KOPT-K1 (cell line): ENCODE measurements at regions not wholly inside any gene's neighbourhood (a gene's known extent, or its start where the extent isn't known, plus 50 kb on each side); places are given as distances from the start of the nearest gene placed in this dataset.
"Not testable (repeated sequence)": the region's sequence is repeated elsewhere in the genome, so short reads cannot be mapped to it uniquely, and the experiment has no call there.

Source experiments
- H3K27ac ChIP-seq: fragments of 200-600 bp; sonication (generic); 2 replicates; pipeline ENCODE4 v1.5.1; 2016; ENCODE audit warnings: antibody characterized with exemption, mild to moderate bottlenecking, low read depth, low read length; ENCODE audit not compliant: poor library complexity, severe bottlenecking
- H3K36me3 ChIP-seq: fragments of 200-600 bp; sonication (generic); 2 replicates; pipeline ENCODE4 v1.5.1; 2017; ENCODE audit warnings: antibody characterized with exemption, mild to moderate bottlenecking, low read length, moderate library complexity; ENCODE audit not compliant: insufficient read depth
- H3K9me3 ChIP-seq: fragments of 200-600 bp; sonication (generic); 2 replicates; pipeline ENCODE4 v1.5.1; 2017; ENCODE audit warnings: antibody characterized with exemption, low read length, mild to moderate bottlenecking; ENCODE audit not compliant: insufficient read depth, poor library complexity, severe bottlenecking

DNA sequence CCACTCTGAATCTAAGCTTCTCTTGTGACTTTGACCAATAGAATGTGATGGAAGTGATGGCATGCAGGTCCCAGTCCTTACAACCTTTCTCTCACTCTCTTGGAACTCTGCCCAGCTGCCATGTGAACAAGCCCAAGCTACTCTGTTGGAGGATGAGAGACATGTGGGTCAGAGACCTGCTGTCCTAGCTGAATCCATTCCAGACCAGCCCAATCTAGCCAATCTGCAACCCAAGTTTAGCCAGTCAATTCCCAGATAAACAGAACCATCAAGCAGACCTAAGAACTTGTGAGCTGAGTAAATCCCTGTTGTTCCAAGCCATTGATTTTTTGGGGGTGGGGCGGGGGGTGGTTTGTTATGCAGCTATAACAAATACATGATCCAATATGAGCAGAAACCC, 69.2 kb upstream of the GRK3 start:
- H3K27ac ChIP-seq: no peak overlapping the region

GRCh38 chr22:25496396-25497064, 67.9 kb upstream of the GRK3 start:
- Histone ChIP-seq H3K27ac (no peak overlapping the region), H3K9me3 (no peaks in the 10 kb centered on the region), H3K36me3 (no peaks in the 10 kb centered on the region)

More for the DNA sequence above, 69.2 kb upstream of the GRK3 start:
- H3K9me3 ChIP-seq: no peaks in the 10 kb centered on the region
- H3K36me3 ChIP-seq: no peaks in the 10 kb centered on the region

DNA sequence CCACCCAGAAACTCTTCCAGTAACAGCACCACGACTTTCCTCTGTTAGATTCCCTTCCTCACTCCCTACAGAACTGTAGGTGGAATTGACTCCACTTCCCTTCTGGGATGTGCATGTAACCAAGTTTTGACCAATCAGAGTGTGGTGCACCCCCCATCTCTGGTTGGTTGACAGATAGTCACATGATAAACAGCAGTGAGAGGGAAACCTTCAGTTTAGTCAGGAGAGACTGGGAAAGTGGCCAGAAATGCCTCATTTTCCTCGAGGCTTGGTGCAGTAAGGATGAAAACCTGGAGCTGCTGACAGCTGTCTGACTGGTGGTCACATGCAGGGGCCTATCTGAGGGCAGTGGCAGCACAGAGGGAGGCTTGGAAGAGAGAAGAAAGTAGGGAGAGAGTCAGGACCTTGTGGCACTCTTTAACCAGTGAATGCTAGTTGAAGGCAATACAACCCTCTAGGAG, 67.3 kb upstream of the GRK3 start:
- H3K27ac ChIP-seq: no peak overlapping the region
- no peaks in the 10 kb centered on the region for H3K9me3 ChIP-seq

DNA sequence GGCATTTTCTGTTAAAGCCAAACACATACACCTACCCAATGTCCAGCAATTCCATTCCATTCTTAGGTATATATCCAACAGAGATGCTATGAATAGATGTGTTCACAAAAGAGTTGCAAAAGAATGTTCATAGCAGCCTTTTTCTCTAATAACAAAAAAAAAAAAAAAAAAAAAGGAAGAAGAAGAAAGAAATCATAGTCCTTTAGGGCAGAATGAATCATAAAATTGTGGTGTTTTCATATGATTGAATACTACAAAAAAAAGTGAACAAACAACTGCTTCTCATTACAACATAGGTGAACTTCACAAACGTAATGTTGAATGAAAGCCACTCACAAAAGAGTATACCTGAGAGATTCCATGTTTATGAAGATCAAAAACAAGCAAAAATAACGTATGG, 66.8 kb upstream of the GRK3 start:
- Histone ChIP-seq H3K36me3 (no peaks in the 10 kb centered on the region), H3K9me3 (no peaks in the 10 kb centered on the region), H3K27ac (no peak overlapping the region)

More for the DNA sequence above, 67.3 kb upstream of the GRK3 start:
- H3K36me3 ChIP-seq: no peaks in the 10 kb centered on the region

DNA sequence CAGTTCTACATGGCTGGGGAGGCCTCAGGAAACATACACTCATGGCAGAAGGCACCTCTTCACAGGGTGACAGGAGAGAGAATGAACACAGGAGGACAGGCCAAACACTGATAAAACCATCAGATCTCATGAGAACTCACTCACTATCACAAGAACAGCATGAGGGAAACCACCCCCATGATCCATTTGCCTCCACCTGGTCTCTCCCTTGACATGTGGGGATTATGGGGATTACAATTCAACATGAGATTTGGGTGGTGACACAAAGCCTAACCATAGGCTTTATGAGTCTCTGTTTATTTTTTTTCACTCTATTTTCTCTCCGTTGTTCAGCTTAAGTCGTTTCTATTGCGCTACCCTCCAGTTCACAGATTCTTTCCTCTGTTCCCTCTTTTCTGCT, 63.8 kb upstream of the GRK3 start:
- not testable (repeated sequence) for H3K27ac ChIP-seq, H3K36me3 ChIP-seq, H3K9me3 ChIP-seq

DNA sequence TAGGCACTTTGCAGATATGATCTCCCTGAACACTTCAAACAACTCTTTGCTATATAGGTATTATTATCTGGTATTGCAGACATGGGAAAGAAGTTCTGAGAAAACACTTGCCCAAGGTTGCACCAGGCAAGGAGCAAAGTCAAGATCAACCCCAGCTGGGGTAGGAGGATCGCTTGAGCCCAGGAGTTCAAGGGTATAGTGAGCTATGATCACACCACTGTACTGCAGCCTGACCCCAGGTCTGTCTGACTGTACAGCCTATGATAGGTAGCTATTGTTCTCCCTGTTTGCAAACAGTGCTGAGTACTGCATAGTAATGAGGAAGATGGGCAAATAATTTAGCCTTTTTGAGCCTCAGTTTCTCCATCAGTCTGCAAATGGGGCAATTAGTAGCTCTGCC, 60.5 kb upstream of the GRK3 start:
- not testable (repeated sequence) for H3K36me3 ChIP-seq, H3K9me3 ChIP-seq
- H3K27ac ChIP-seq: peak overlapping the region; percentile 13

GRCh38 chr22:25508161-25508560, 56.3 kb upstream of the GRK3 start:
- Histone ChIP-seq H3K27ac (no peak overlapping the region), H3K36me3 (peaks cover 6% of the 10 kb centered on the region; the same call in 1 of the 2 replicates), H3K9me3 (no peaks in the 10 kb centered on the region)

DNA sequence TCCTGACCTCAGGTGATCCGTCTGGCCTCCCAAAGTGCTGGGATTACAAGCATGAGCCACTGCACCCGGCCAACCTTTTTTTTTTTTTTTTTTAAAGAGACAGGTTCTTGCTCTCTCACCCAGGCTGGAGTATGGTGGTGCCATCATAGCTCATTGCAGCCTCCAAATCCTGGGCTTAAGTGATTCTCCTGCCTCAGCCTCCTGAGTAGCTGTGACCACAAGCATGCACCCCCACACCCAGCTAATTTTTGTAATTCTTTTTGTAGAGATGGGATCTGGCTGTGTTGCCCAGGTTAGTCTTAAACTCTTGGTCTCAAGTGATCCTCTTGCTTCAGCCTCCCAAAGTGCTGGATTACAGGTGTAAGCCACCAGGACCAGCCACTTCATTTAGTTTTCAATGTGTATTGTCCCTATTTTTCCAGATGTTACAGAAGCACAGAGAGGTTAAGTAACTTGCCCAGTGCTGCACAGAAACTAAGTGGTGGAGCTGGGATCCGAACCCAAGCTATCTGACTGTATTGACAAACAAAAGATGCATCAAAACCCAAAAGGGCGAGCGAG, 55.6 kb upstream of the GRK3 start:
- Histone ChIP-seq H3K9me3 (no peaks in the 10 kb centered on the region), H3K27ac (no peak overlapping the region), H3K36me3 (peaks cover 6% of the 10 kb centered on the region; the same call in 1 of the 2 replicates)

DNA sequence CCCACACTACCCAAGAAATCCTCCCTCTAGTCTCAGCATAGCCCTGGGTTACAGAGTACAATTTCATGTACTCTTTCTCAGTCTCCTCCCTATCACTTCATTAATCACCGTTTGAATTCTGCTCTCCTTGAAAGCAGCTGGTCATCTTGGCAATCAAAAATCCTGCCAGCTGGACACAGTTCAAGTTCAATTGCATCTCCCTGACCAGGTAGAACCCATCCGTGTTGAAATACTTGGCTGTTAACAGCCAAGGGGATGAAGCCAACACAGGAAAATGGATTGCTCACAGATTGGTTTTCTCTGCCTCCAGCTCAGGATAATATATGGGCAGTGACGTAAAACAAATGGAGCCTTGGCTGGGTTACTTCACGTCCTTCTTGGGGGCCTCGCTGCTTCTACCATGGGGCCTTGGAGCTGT, 55.1 kb upstream of the GRK3 start:
- no peaks in the 10 kb centered on the region for H3K9me3 ChIP-seq
- H3K36me3 ChIP-seq: peaks cover 6% of the 10 kb centered on the region; the same call in 1 of the 2 replicates
- no peak overlapping the region for H3K27ac ChIP-seq

DNA sequence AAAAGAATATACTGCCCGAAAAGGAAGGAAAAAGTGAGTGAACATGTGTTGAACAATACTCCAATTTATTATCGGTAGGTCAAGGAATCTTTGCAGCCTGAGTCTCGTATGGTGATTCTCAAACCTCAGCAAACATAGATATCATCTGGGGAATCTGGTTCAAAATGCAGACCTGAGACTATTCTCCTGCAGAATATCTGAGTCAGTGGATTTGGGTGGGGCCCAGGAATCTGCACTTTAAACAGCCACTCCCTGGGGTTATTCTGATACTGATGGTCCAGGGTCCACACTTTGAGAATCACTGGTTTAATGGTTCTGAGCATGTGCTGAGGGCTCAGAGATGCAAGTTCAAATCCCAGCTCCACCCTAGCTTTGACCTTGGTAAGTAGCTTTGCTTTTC, 53.6 kb upstream of the GRK3 start:
- Histone ChIP-seq H3K36me3 (peaks cover 6% of the 10 kb centered on the region; the same call in 1 of the 2 replicates), H3K27ac (no peak overlapping the region)

GRCh38 chr22:25511725-25512124, 52.8 kb upstream of the GRK3 start:
- H3K36me3 ChIP-seq: peaks cover 6% of the 10 kb centered on the region; the same call in 1 of the 2 replicates
- H3K27ac ChIP-seq: no peak overlapping the region
- no peaks in the 10 kb centered on the region for H3K9me3 ChIP-seq

More for the DNA sequence above, 53.6 kb upstream of the GRK3 start:
- H3K9me3 ChIP-seq: no peaks in the 10 kb centered on the region

DNA sequence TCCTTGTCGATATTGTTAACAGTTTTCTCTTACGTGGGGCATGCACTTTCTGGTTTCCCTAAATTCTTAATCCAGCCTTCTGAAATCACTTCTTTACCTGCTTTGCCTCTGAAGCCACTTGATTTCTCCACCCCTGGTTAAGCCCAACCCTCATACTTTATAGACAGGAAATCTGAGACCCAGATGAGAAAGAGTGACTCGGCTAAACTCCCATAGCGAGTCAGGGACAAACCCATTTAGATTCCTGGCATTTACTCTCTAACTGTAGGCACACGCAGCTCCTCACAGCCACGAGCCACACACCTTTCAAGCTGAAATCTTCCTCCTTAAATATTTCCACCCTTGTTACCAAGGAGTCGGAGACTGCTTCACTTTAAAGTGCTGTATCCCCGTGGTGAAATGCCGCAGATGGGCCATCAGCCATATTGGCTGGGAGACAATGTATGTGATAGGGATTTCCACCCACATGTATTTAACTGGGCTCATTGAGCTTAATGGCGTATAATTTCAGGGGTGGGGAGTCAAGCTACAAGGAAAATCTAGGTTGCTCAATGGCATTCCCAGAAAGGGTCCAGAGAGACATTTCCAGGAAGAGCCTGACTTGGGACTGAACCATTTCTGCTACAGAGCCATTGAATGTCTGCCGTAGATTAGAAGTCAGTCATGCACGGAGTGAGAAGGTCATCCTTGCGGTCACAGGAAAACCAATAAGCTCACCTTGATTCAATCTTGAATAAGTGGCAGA, 49.9 kb upstream of the GRK3 start:
- no peak overlapping the region for H3K27ac ChIP-seq
- peaks cover 6% of the 10 kb centered on the region; the same call in 1 of the 2 replicates for H3K36me3 ChIP-seq
- no peaks in the 10 kb centered on the region for H3K9me3 ChIP-seq
